B cell (primary cell): ENCODE measurements at regions not wholly inside any gene's neighbourhood (a gene's known extent, or its start where the extent isn't known, plus 50 kb on each side); places are given as distances from the start of the nearest gene placed in this dataset.

Experiments used
- ATAC-seq: fragments of 200-7000 bp; cut with Tn5 transposase; one replicate; pipeline ENCODE4 v1.10.0; 2021; ENCODE audit warnings: low read depth, mild to moderate bottlenecking, moderate number of reproducible peaks, moderate library complexity
- CTCF ChIA-PET: fragments of 350-600 bp; sonication (Branson Sonifier 250); formaldehyde crosslinking; loops from one replicate; lab custom pipeline; 2021; ENCODE audit warnings: antibody characterized with exemption, inconsistent platforms; lab: Charles Lee
- POLR2A ChIA-PET: fragments of 350-600 bp; sonication (Branson Sonifier 250); formaldehyde crosslinking; loops from one replicate; lab custom pipeline; 2021; ENCODE audit warnings: antibody characterized with exemption; lab: Charles Lee
- DNase-seq: peaks from one replicate; pipeline ENCODE4 v3.0.0; 2013
- H2AFZ ChIP-seq: 2 replicates; pipeline ENCODE4 v1.6.1; 2012; ENCODE audit warnings: mild to moderate bottlenecking, low read depth, low read length; ENCODE audit not compliant: insufficient read depth, poor library complexity, severe bottlenecking
- H3K27ac ChIP-seq, 2 donors: 1 replicate in 1 of 2; 2 replicates in 1 of 2; pipeline ENCODE4 v1.5.1; 2012 to 2013; ENCODE audit warnings: low read length in 2 of 2, mild to moderate bottlenecking in 2 of 2, moderate library complexity in 1 of 2
- H3K27me3 ChIP-seq, 4 experiments: fragments of 200-600 bp in 1 of 4; sonication (generic) in 1 of 4; replicated peaks in 1 of 4; 1 replicate in 2 of 4; 2 replicates in 2 of 4; pipeline versions ENCODE4 v1.6.1 to v1.7.0; 2013 to 2016; ENCODE audit warnings: low read length in 3 of 4, mild to moderate bottlenecking in 2 of 4, mixed read lengths in 1 of 4, moderate library complexity in 1 of 4; ENCODE audit not compliant: insufficient read depth in 4 of 4, control insufficient read depth in 3 of 4; ENCODE audit errors: control extremely low read depth in 1 of 4
- H3K36me3 ChIP-seq, 2 experiments: replicated peaks in 1 of 2; 1 replicate in 1 of 2; 2 replicates in 1 of 2; pipeline versions ENCODE4 v1.6.1 to v1.7.1; 2013; ENCODE audit warnings: low read length in 1 of 2; ENCODE audit not compliant: insufficient read depth in 2 of 2, control insufficient read depth in 1 of 2; ENCODE audit errors: control extremely low read depth in 1 of 2, extremely low read depth in 1 of 2
- H3K4me1 ChIP-seq, 2 donors: fragments of 200-600 bp in 1 of 2; sonication (generic) in 1 of 2; 1 replicate in 1 of 2; 2 replicates in 1 of 2; pipeline versions ENCODE4 v1.5.1 to v1.6.1; 2013 to 2017; ENCODE audit warnings: low read length in 2 of 2; ENCODE audit not compliant: control insufficient read depth in 2 of 2, insufficient read depth in 2 of 2
- H3K4me2 ChIP-seq: replicated peaks from 2 replicates; pipeline ENCODE3; 2012; ENCODE audit warnings: mild to moderate bottlenecking, low read depth, low read length; ENCODE audit not compliant: poor library complexity, severe bottlenecking
- H3K4me3 ChIP-seq, 5 experiments: fragments of 200-600 bp in 1 of 5; sonication (generic) in 1 of 5; 1 replicate in 3 of 5; 2 replicates in 2 of 5; pipeline versions ENCODE4 v1.5.1 to v1.7.0; 2011 to 2016; ENCODE audit warnings: low read length in 4 of 5, mild to moderate bottlenecking in 4 of 5, low read depth in 2 of 5, control low read depth in 1 of 5, moderate library complexity in 1 of 5; ENCODE audit not compliant: insufficient read depth in 1 of 5; ENCODE audit errors: control extremely low read depth in 1 of 5, extremely low read depth in 1 of 5
- H3K79me2 ChIP-seq: fragments of 200-600 bp; sonication (generic); one replicate; pipeline ENCODE4 v1.6.0; 2016; ENCODE audit warnings: low read length; ENCODE audit not compliant: control insufficient read depth, insufficient read depth
- H3K9ac ChIP-seq: fragments of 200-600 bp; sonication (generic); 2 replicates; pipeline ENCODE4 v1.6.1; 2017; ENCODE audit warnings: mild to moderate bottlenecking, low read length, moderate library complexity
- H3K9me3 ChIP-seq, 3 donors: one replicate each; pipeline versions ENCODE4 v1.6.1 to v1.7.1; 2013; ENCODE audit warnings: low read length in 2 of 3; ENCODE audit not compliant: control insufficient read depth in 2 of 3, insufficient read depth in 1 of 3; ENCODE audit errors: control extremely low read depth in 1 of 3
- H4K20me1 ChIP-seq: 2 replicates; pipeline ENCODE4 v1.6.0; 2012; ENCODE audit warnings: mild to moderate bottlenecking, low read length; ENCODE audit not compliant: insufficient read depth, control insufficient read depth, poor library complexity, severe bottlenecking
- H3K27ac Mint-ChIP-seq: one replicate; pipeline ENCODE4 v1.8.0; 2021; ENCODE audit warnings: mixed read lengths
- H3K27me3 Mint-ChIP-seq: one replicate; pipeline ENCODE4 v1.8.0; 2021; ENCODE audit warnings: mixed read lengths
- H3K4me1 Mint-ChIP-seq: one replicate; pipeline ENCODE4 v1.8.0; 2021; ENCODE audit warnings: mixed read lengths
- H3K4me3 Mint-ChIP-seq: one replicate; pipeline ENCODE4 v1.8.0; 2021; ENCODE audit warnings: mixed read lengths
- H3K9me3 Mint-ChIP-seq: one replicate; pipeline ENCODE4 v1.8.0; 2022; ENCODE audit warnings: mixed read lengths; ENCODE audit not compliant: insufficient read depth
- CTCF ChIP-seq: fragments of 200-600 bp; IDR thresholded peaks from one replicate; pipeline ENCODE4 v1.8.0; 2022; ENCODE audit warnings: antibody characterized with exemption, mild to moderate bottlenecking
- EZH2 ChIP-seq: IDR thresholded peaks from 2 replicates; pipeline ENCODE4 v1.6.1; 2012; ENCODE audit warnings: borderline replicate concordance, low read depth, mild to moderate bottlenecking, moderate library complexity, low read length; ENCODE audit not compliant: insufficient read depth, poor library complexity, severe bottlenecking
- WGBS: methylation state at CpG from one replicate; pipeline ENCODE4 v1.1.5; 2013; ENCODE audit warnings: missing lambda C conversion rate; ENCODE audit not compliant: insufficient coverage; 5-methylcytosine and 5-hydroxymethylcytosine counted together
- intact Hi-C: fragments of 100-400 bp; cut with micrococcal nuclease; formaldehyde crosslinking; loops from one replicate; pipeline ENCODE4 v1.10.0; 2022

GRCh38 chr5:159630545-159630944, 285.7 kb upstream of the ADRA1B start:
- Histone ChIP-seq H3K9ac (no peak overlapping the region), H3K4me2 (no peak overlapping the region), H3K27me3 (peaks cover 0 to 7% (median 3%) of the 10 kb centered on the region in 4 experiments), H3K36me3 (no peaks in the 10 kb centered on the region), H3K27ac (no peak overlapping the region), H3K4me1 (no peaks in the 10 kb centered on the region), H2AFZ (no peak overlapping the region), H3K9me3 (no peaks in the 10 kb centered on the region), H3K79me2 (no peaks in the 10 kb centered on the region), H3K4me3 (no peak overlapping the region), H4K20me1 (no peaks in the 10 kb centered on the region)
- WGBS = no CpG with 5 or more reads among the region's 2 CpGs
- ATAC-seq (no peak), DNase-seq (no peak)
- Mint-ChIP-seq H3K27me3 (peaks cover 14% of the 10 kb centered on the region), H3K4me3 (no peak overlapping the region), H3K27ac (no peak overlapping the region), H3K4me1 (no peaks in the 10 kb centered on the region), H3K9me3 (no peaks in the 10 kb centered on the region)
- CTCF ChIA-PET = interaction anchor here (0.9 kb wide), 1 partner anchor 9 kb away, joined by 4 read pairs; no protein-coding TSS in a partner anchor
- intact Hi-C loops = no loop called here
- POLR2A ChIA-PET = no interaction called here
- TF ChIP-seq CTCF = no peak
- no peak for TF ChIP-seq EZH2

- H3K27ac Mint-ChIP-seq = no peak overlapping the region
- no peaks in the 10 kb centered on the region for H3K36me3 ChIP-seq
- no peak overlapping the region for H3K4me2 ChIP-seq
- no peaks in the 10 kb centered on the region for H3K79me2 ChIP-seq
- DNase-seq = no peak
- peaks cover 14% of the 10 kb centered on the region for H3K27me3 Mint-ChIP-seq
- H3K9me3 Mint-ChIP-seq = no peaks in the 10 kb centered on the region
- intact Hi-C loops = no loop called here
- H2AFZ ChIP-seq = no peak overlapping the region
- H3K4me1 ChIP-seq = no peaks in the 10 kb centered on the region
- POLR2A ChIA-PET = no interaction called here
- CTCF ChIA-PET = interaction anchor here (0.9 kb wide), 1 partner anchor 9 kb away, joined by 4 read pairs; no protein-coding TSS in a partner anchor
- no peak for ATAC-seq
- H3K27me3 ChIP-seq = peaks cover 0 to 7% (median 3%) of the 10 kb centered on the region in 4 experiments
- no peak overlapping the region for H3K9ac ChIP-seq
- no peak overlapping the region for H3K4me3 Mint-ChIP-seq
- whole genome bisulfite sequencing = no CpG with 5 or more reads among the region's 3 CpGs
- no peaks in the 10 kb centered on the region for H3K4me1 Mint-ChIP-seq
- no peaks in the 10 kb centered on the region for H3K9me3 ChIP-seq
- H3K27ac ChIP-seq = no peak overlapping the region
- no peak overlapping the region for H3K4me3 ChIP-seq
- TF ChIP-seq CTCF (no peak), EZH2 (no peak)
- no peaks in the 10 kb centered on the region for H4K20me1 ChIP-seq
Observed at GRCh38 chr5:159631001-159631400, 285.3 kb upstream of the ADRA1B start.
